Right atrium auricular region (tissue), 2 donors: ENCODE measurements at regions not wholly inside any gene's neighbourhood (a gene's known extent, or its start where the extent isn't known, plus 50 kb on each side); places are given as distances from the start of the nearest gene placed in this dataset.

Source experiments
- DNase-seq: peaks from one replicate; pipeline ENCODE4 v3.0.0-alpha.2; 2019; ENCODE audit warnings: low spot score
- H3K27ac ChIP-seq, 2 donors: fragments of 200-600 bp; sonication (generic); 1 replicate in 1 of 2; 2 replicates in 1 of 2; pipeline ENCODE4 v1.5.1; 2016 to 2019
- H3K27me3 ChIP-seq, 2 donors: fragments of 200-600 bp; sonication (generic); one replicate each; pipeline versions ENCODE4 v1.5.1 to v1.6.0; 2017 to 2019
- H3K36me3 ChIP-seq: fragments of 200-600 bp; sonication (generic); one replicate; pipeline ENCODE4 v1.5.1; 2016
- H3K4me1 ChIP-seq, 2 donors: fragments of 200-600 bp; sonication (generic); one replicate each; pipeline versions ENCODE4 v1.5.1 to v1.6.0; 2017 to 2019
- H3K4me3 ChIP-seq, 2 donors: fragments of 200-600 bp; sonication (generic); 1 replicate in 1 of 2; 2 replicates in 1 of 2; pipeline ENCODE4 v1.5.1; 2017 to 2019; ENCODE audit warnings: mild to moderate bottlenecking in 1 of 2, moderate library complexity in 1 of 2
- H3K9me3 ChIP-seq, 2 donors: fragments of 200-600 bp; sonication (generic); one replicate each; pipeline ENCODE4 v1.5.1; 2019
- TF ChIP-seq, protein P1 (sequence below), 2 donors: fragments of 200-600 bp; sonication (generic); IDR thresholded peaks; one replicate each; pipeline ENCODE4 v1.5.1; 2019; ENCODE audit warnings: antibody characterized with exemption in 2 of 2

DNA sequence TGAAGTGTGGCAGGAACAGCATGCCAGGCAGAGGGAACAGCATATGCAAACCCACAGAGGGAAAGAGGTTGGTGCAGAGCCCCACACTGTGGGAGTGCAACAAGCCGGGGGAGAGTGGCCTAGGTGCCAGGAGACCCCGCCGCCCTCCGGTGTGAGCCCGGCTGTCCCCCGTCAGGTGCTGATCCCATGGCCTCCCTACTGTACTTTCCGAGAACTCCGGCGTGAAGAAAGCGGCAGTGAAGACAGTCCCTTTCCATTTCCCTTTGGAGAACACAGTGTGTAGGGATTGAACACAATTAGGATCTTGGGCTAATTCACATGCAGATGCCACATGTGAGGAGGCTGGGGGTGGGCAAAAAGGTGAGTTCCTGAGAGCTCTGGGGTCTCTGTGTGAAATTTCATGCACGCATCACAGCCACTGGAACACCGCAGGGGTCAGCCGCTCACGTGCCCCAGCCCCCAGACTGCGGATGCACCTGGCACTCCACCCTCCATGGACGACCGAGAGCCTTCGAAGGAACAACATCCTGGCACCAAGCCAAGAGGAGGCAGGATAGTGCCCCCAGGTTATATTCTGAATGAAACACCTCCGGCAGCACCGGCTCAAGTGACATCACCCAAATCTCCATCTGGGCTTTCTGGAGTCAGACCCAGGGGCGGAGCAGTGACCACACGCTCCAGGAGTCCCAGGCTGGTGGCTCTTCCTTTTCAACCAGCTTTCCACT is 82.1 kb upstream of the PPP2R2D start:
- no peaks in the 10 kb centered on the region for H3K27me3 ChIP-seq
- DNase-seq, result peak; percentile 46

DNA sequence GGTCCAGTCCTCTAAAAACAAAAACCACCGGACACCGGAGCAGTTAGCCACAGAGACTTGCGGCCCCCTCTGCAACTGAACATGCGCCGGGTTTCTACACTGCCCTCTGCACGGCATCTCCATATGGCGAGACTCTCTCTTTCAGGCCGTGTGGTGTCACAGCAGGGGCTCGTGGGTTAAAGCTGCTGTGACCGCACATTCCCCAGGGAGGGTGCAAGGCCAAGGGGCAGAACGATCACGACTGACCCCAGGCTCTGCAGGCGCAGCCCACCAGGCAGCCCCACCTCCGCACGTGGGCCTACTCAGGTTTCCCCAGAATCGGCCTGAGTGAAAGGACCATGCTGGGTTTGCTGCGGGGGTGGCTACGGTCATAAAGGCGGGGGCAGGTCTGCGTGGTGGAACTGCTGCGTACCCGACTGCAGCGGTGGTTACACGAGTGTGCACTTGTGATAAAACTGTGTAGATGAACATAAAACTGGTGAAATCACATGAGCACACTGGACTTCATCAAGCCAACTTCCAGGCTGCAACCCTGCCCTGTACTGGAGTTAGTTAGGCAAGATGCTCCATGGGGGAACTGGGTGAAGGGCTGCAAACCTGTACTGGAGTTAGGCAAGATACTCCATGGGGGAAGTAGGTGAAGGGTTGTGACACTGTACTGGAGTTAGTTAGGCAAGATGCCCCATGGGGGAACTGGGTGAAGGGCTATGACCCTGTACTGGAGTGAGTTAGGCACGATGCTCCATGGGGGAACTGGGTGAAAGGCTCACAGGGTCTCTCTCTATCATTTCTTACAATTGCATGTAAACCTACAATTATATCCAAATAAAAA is 81.4 kb upstream of the PPP2R2D start:
- Histone ChIP-seq H3K36me3 (no peaks in the 10 kb centered on the region), H3K4me3 (no peak overlapping the region), H3K9me3 (no peaks in the 10 kb centered on the region), H3K27me3 (no peaks in the 10 kb centered on the region), H3K4me1 (no peaks in the 10 kb centered on the region), H3K27ac (no peak overlapping the region)
- DNase-seq, result peak; percentile 42
- TF ChIP-seq, protein P1, sequence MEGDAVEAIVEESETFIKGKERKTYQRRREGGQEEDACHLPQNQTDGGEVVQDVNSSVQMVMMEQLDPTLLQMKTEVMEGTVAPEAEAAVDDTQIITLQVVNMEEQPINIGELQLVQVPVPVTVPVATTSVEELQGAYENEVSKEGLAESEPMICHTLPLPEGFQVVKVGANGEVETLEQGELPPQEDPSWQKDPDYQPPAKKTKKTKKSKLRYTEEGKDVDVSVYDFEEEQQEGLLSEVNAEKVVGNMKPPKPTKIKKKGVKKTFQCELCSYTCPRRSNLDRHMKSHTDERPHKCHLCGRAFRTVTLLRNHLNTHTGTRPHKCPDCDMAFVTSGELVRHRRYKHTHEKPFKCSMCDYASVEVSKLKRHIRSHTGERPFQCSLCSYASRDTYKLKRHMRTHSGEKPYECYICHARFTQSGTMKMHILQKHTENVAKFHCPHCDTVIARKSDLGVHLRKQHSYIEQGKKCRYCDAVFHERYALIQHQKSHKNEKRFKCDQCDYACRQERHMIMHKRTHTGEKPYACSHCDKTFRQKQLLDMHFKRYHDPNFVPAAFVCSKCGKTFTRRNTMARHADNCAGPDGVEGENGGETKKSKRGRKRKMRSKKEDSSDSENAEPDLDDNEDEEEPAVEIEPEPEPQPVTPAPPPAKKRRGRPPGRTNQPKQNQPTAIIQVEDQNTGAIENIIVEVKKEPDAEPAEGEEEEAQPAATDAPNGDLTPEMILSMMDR (IDR thresholded peaks at IDR 0.05), result no peak

More for the DNA sequence above, 82.1 kb upstream of the PPP2R2D start:
- TF ChIP-seq, protein P1 (IDR thresholded peaks at IDR 0.05), result no peak
- H3K36me3 ChIP-seq, result no peaks in the 10 kb centered on the region
- no peak overlapping the region for H3K4me3 ChIP-seq
- H3K4me1 ChIP-seq, result no peaks in the 10 kb centered on the region
- no peaks in the 10 kb centered on the region for H3K9me3 ChIP-seq
- no peak overlapping the region for H3K27ac ChIP-seq

DNA sequence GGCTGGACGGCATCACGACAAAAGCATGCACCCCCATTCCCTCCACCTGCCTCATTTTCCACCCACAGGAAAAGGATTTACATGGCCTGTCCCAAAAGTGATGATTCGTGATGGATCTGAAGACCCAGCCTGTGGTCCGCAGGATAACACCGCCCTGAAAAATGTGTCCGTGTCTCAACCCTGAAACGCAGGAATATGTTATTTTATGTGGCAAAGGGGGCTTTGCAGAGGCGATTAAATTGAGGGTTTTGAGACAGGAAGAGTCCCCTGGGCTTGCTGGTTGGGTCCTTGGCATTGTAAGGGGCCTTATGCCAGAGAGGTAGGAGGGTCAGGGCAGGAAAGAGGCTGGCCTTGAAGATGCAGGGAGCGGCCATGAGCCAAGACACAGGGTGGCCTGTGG is 80.2 kb upstream of the PPP2R2D start:
- Histone ChIP-seq H3K36me3 (no peaks in the 10 kb centered on the region), H3K4me3 (no peak overlapping the region), H3K27ac (no peak overlapping the region), H3K9me3 (no peaks in the 10 kb centered on the region), H3K27me3 (no peaks in the 10 kb centered on the region), H3K4me1 (no peaks in the 10 kb centered on the region)
- DNase-seq, result no peak
- TF ChIP-seq, protein P1 (IDR thresholded peaks at IDR 0.05), result no peak

DNA sequence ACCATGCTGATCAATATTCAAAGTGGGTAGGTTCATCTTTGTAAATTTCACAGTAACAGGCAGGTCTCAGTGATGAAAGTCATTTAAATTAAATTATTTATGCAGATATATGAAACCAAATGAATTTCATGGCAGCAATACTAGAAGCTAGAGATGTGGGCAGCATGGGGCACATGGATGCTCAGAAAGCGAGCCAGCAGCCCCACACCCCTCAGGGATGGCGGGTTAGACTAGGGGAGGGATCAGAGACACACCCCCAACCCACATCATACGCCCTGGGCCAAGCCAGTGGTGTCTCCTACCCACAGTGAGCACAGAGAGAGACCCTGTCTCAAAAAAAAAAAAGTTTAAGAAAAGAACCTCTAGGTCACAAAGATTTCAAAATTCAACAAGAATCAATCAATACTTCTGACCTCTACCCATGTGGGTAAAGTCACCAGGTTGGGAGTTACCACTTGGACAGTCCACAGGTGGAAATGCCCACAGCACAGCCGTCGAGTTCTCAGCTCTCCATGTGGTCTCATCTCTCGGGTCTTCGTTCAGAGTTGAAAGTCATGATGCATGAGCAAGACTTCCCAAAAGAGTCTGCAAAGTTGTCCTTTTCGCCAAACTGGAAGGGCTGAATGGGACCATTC is 79.3 kb upstream of the PPP2R2D start:
- no peak overlapping the region for H3K27ac ChIP-seq
- no peaks in the 10 kb centered on the region for H3K36me3 ChIP-seq
- no peaks in the 10 kb centered on the region for H3K4me1 ChIP-seq
- H3K4me3 ChIP-seq, result no peak overlapping the region
- H3K9me3 ChIP-seq, result no peaks in the 10 kb centered on the region
- H3K27me3 ChIP-seq, result no peaks in the 10 kb centered on the region
- DNase-seq, result no peak
- TF ChIP-seq, protein P1 (IDR thresholded peaks at IDR 0.05), result no peak

DNA sequence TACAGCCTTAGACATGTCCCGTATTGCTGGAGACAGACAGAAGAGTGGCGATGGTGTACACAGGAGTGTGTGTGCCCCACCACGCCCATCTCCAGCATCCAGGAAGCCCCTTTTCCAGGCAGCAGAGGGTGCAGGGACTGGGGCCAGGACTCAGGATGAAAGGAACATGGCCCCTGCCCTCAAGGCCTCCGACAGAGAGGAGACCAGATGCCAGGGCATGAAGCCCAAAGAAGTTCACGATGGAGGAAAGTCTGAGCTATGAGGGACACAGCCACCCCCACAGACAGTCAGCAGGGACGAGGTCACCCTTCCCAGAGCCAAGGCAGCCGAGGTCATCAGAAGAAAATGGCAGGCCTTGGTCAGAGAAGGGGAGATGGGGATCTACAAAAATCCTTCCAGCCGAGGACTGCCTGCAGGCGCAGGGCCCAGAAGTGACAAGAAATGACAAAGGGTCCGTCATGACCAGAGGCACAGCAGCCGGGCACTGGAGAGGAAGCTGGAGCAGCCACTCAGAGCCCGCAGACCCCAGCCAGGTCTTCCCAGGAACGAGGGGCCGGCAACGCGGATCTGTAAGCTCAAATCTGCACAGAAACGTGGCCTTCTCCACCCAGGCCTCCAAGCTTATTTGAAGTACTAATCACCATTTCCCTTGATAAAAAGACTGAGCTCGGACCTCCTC is 78.7 kb upstream of the PPP2R2D start:
- Histone ChIP-seq H3K27me3 (no peaks in the 10 kb centered on the region), H3K4me3 (no peak overlapping the region), H3K9me3 (no peaks in the 10 kb centered on the region), H3K4me1 (no peaks in the 10 kb centered on the region), H3K27ac (no peak overlapping the region), H3K36me3 (no peaks in the 10 kb centered on the region)
- DNase-seq, result no peak
- TF ChIP-seq, protein P1 (IDR thresholded peaks at IDR 0.05), result no peak
